CD4-positive, alpha-beta T cell treated with Interleukin-6 for 4 hours (primary cell): ENCODE measurements at regions not wholly inside any gene's neighbourhood (a gene's known extent, or its start where the extent isn't known, plus 50 kb on each side); places are given as distances from the start of the nearest gene placed in this dataset.

ENCODE experiments used
- DNase-seq: peaks from one replicate; pipeline ENCODE4 v3.0.0-alpha.2; 2020; ENCODE audit warnings: mixed read lengths

DNA sequence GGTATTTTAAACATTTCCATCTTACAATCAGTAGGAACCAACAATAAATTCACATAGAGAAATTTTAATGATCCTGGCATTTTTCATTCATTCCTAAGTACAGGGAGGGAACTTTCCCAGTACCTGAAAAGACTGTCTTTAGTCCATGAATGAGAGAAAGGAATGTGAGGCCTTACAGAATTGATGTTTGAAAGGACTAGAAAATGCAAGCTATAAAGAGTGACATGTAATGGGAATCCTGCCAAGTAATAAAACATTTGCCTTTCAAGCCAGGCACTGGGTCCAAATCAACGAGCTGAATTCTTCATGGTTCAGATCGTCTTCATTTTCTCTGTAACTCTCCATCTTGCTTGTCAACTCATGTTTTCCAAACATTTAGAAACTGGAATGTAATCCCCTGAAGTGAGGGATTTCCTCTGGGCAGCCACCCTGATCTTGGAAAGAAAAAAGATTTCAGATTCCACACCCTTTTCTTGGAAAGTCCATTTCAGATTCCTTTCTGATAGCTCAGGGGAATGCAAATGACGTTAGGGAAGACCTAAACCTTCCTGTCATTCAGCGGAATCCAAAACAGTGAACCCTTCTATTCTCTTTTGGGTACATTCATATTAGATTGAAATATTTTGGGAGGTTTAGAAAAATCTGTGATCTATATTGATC lies 315.8 kb downstream of the SH3GL2 start:
- DNase-seq = no peak

DNA sequence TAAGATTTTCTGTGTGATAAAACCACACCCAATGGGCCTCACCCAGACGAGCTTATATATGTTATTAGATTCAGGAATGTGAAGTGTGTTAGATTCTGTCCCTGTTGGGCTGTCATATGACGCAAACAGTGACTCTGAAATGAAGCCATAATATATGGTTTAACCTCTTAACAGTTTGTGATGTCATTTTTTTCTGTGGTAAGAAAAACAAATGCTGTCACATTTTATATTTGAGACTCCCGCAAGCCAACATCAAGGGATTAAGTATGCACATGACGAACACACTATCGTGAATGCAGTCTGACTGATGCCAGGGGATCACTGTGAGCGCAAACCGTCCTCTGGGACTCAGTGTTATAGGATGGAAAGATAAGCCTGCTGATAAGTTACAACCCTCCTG lies 321.7 kb downstream of the SH3GL2 start:
- DNase-seq = no peak

DNA sequence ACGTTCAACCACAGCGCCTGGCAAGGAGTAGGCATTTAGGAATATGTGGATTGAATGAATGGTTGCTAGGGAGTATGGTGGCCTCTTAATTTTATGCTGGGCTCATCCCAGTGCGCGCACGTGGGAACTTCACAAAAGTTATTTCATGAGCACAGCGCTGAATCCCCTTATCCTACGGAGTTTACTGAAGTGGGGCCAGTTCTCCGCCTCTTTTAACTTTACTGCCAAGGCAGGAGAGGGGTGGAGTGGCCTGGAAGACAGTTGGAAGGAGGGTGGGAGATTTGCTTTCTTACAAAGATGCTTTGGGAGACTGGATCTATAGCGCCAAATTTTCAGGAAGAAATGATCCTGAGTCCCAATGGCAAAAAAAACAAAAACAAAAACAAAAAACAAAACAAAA lies 326.5 kb downstream of the SH3GL2 start:
- no peak for DNase-seq

DNA sequence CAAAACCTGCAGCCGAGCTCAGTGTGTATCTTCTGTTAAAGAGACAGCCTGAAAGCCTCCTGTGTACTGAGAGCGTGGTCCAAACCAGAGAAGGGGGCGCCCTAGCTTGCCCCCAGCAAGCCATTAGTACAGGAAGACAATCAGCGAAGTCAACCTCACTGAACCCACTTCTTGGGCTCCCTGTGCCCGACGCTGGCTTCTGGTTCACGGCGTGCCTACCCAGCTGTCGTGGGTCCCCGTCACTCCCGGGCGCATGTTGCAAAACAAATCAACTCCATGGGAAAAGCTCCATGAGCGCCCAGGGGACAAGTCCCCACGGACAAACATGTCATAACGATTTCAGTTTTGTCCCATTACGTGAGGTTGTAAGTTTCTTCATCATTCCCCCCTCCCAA lies 326.9 kb downstream of the SH3GL2 start:
- DNase-seq = no peak

DNA sequence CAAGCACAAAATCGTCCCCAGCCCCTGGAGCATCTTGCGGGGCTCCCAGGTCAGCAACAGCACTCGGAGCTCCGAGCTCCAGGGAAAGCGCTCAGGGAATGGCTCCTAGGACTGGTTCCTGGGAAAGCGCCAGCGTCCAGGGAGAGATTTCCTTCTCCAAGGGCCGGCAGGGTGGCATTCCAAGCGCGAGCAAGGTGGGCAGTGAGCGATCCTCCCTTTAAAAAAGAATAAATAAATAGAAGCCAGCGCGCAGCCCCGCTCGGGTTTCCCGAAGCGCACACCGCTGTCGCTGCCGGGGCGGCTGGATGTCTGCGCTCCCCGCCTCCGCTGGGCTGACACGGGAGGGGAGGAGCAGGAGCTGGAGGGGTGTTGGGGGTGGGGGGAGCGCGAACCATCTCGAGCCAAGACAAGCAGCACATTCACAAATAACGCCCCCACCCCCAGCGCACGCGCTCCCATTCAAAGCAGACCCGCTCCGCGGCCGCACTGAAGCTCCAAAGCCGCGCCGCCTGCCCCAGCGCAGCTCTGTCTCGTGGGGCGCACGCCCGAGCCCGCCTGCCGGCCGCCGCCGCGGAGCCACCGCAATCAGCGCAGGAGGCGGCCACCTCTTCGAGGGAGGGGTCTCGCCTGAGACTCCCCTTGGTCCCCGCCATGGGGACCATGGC lies 327.4 kb downstream of the SH3GL2 start:
- DNase-seq = no peak

DNA sequence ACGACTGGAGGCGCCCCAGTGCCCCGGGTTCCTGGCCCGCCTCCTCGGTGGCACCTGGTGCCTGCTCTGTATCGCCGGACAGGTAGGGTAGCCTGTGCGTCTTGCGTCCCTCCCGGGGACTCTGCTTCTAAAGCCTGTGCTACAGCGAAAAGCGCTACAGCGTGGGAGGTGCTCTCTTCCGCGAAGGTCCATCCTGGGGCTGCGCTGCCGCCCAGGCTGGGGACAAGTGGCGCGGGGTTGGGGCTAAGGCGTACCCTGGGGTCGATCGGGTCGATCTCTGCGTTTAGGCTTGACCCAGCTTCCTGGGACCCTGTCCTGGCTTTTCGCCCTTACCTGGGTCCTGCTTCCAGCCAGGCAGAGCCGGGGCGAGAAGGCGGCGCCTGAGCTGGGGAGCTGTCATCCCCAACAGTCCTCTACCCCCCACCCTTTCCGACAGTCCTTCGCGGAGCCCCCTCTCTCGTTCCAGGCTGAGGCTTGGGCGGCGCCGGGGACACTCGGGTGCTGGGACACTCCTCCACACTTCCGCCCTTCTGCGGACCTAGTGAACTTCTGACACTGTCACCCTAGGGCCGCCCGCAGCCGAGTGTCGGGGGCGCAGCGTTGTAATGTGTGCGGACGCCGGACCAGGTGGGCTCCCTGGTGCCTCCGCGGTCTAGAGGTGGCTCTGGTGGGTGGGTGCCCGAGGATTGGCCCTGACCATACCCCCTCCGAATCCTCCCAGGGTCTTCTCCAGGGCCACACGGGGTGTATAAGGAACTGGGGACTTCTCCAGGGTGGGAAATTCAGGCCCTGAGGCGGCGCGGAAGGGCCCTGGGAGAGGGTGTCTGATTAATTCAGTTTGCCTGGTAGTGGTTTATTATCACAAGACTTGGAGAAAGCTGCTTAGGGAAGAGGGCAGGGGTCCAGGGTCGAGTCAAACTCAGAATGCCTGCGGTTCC lies 328.2 kb downstream of the SH3GL2 start:
- DNase-seq = no peak

DNA sequence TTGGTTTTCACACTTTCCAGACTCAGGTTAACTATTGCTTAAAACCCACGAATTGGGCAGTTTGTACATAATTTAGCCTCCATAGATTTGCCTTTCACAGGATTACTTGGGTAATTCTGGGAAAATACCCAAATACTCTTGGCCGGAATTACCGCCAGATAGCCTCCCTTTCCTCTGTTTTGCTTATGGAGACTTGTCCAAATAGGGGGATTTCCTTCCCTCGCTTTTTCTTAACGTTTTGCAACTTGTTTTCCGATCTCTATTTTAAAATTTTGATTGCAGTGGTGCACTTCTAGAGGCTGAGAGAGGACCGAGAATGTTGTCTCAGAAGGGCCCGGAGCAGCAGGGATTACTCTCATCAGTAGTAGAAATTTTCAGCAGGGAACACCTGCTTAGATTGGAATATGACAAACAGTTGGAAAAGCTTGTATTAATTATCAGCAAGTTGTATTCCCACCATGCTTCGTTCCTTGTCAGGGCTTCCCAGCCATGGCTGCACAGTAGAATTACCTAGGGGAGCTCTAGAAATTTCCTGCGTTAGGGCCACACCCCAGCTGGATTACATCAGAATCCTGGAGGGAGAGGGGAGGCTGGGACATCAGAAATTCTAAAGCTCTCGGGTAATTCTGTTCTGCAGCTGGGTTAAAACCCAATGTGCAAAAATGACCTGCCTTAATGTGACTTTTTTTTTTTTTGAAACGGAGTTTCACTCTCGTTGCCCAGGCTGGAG lies 329.1 kb downstream of the SH3GL2 start:
- DNase-seq = no peak

DNA sequence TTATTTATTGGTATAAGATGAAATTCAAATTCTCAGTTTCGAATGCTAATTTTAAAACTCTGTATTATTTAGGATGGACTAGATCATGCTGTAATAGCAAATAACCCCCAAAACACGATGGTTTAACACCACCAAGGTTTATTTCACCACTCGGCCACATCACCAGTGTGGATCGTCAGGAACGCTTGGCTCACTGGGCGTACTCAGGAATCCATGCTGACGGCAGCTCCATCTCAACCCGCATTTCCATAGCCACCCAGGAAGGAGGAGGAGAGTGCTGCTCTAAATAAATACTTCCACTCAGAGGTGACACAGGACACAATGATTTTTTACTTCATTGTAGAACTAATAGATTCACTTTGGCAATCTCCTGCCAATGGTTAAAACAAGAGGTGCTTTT lies 347.4 kb downstream of the SH3GL2 start:
- DNase-seq = no peak

DNA sequence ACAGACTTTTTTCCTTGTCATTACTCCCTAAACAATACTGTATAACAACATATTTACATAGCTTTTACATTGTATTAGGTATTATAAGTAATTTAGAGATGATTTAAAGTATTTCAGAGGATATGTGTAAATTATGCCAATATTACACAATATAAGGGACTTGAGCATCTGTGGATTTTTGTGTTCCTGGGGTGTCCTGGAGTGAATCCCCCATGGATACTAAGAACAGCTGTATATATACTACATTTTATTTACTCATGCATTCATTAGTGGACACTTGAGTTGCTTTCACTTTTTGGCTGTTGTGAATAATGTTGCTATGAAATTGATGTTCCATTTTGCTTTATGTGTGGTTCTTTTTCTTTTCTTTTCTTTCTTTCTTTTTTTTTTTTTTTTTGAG lies 348.8 kb downstream of the SH3GL2 start:
- DNase-seq = no peak

DNA sequence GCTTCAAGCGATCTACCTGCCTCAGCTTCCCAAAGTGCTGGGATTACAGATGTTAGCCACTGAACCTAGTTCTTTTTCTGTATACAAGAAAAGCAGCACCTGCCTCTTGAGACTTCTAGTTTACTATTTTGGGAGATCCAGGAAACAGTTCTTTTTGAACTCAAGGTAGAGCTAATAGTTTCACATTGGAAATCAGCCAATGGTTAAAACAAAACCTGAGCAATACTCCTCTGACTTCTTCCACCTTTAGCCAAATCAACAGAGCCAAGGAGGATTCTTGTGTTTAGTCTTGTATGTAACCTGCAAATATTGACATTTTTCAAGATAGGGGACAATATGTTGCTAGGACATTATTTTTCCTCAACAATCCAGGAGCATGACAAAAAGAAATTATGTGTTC lies 349.4 kb downstream of the SH3GL2 start:
- DNase-seq = no peak

DNA sequence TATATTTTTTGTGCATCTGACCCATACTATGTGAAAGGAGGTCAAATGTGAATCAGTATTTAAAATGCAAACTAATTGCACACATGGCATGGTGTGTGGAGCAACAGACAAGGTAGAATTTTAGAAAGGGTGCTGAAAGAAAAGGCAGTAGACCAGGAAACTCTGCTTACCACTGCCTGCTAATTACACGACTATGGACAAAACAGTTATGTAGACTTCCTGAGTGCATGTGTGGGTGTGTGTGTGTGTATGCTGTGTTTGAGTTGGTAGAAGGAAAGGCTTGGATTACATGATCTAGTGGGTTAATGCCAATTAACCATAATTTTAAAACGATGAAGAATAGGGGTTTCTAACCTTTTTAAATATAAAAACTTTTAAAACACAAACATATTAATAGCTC lies 349.9 kb downstream of the SH3GL2 start:
- DNase-seq = no peak

DNA sequence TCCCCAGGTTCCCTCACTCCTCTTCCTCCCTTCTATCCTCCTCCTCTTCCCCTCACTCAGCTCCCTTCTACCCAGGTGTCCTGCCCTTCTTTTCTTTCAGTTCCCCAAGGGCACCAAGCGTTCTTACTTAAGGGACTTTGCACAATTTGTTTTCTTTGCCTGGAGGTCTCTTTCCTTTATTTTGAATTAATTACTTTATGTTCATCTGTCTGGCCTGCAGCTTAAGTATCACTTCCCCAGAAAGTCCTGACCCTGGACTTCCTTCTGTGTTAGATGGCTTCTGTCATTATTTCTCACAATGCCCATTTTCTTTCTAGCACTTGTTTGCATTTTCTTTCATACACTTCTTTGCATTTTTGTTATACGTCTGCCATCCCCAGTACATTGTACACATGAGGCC lies 350.6 kb downstream of the SH3GL2 start:
- DNase-seq = no peak

DNA sequence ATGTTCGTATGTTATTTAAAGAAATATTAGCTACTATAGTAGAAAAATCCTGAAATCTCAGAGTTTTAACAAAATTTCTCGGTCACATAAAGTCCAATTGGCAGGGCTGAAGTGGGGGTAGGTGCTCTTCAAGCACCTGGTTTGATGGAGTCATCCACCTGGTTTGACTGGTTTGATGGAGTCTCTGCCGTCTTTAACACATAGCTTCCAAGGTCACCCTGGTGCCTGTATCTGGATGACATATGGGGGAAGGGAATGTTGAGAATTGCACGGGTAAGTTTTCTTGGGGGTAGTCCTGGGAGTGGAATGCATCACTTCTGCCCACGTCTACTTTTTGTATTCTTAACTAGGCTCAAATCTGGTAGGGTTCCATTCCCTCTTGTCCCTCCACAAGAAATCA lies 351.2 kb downstream of the SH3GL2 start:
- DNase-seq = no peak

DNA sequence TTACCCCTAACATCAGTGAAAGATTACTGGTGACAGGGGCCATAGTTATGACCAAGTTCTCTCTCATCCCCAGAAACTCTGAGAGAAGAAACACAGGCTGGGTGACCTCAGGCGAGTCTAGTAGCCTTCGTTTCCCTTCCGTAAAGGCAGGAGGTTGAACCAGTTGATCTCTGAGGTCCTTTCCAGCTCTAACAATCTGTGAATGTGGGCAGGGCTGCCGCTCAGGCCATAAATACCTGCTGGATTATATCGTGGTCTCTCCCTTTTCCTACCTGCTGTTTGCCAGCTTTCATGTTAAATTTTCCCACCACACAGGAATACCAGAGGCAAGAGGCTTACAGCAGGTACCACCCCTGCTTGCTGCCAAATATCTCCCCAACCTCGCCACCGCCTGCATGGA lies 357.5 kb downstream of the SH3GL2 start:
- no peak for DNase-seq

DNA sequence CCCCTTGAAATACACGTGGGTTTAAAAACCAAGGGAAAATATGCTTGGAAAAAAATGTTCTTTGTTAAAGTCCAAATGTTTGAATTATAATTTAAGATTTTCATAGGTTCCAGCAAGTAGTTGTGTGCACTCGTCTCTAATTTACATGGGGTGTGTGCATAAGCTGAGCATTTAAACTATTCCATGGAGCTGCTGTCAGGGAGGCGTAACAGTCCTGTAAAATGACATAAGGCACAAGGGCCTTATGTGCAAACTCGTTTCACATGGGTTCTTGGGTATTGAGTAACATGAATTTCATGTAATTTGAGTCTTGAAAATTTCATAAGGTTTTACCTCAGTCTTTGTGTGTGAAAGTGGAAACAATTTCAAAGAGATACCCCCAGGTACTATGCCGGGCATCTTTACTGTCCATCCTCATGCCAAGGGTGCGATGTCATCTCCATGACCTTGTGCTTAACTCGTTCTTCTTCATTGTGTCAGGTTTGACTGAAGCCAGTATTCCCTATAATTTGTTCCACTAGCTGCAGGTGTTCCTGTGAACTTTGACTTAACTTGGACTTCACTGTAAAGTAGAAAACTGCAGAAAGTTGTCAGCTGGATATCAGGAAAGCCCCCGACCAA lies 359.3 kb downstream of the SH3GL2 start:
- no peak for DNase-seq

DNA sequence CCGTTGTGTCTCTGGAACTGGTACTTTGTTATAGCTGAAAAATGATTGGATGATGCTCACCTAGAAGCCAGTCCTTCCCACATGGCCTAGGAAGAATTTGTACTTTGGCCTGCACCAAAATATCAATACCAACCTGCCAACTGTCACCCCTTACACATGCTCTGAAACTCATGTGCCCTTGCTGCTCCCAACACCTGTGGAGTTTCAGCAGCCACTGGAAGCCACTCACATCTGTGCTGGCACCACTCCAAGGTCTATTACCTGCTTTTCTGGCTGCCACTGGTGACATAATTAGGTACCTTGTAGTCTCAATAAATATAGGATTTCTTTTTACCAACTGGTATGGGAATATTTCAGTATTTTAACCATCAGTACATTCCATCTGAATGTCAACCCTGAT lies 363.6 kb downstream of the SH3GL2 start:
- no peak for DNase-seq

DNA sequence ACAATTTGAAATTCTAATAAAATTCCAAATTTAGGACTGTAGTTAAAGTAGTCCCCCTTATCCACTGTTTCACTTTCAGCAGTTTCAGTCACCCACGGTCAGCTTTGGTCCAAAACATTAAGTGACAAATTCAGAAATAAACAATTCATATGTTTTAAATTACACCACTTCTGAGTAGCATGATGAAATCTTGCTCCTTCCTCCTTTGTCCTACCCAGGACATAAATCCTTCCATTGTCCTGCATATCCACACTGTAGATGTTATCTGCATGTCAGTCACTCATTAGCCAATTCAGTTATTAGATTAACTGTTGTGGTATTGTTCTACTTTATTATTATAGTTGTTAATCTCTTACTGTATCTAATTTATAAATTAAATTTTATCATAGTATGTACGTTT lies 376.5 kb downstream of the SH3GL2 start:
- DNase-seq = no peak

DNA sequence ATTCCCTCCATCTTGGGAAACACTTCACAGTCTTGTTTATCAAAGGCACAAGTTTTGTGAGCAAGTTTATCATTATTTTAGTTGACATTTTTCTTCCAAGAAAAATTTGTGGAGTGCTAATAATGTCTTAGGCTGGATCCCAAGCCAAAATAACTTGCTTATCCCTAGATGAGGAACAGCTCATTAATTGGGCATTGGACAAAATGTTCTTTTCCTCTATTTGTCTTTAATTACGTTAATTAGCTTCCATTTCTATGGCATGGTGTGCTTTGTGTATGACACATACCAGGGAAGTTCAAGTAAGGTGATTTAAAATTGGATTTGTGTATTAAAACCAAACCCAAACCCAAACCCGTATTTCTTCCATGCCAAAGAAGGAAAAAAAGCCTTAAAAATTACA lies 379.5 kb downstream of the SH3GL2 start:
- DNase-seq = no peak

DNA sequence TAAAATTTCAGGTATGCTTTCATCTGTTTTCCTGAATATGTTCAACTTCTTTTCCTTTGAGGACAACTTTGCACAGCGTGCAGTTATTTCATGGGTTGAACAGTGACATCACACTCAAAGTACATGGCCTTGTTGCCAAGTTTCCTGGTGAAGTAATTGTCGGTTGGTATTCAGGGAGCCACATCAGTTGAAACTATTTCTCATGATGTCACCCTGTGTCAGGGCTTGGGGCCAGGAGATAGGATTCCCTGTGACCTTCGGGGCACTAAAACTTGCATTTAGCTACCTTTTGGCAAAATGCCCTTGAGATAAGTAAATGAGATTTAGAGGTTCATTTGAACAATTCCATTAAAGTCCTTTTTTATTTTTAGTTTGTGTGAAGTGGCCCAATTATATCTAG lies 383.9 kb downstream of the SH3GL2 start:
- DNase-seq = no peak

DNA sequence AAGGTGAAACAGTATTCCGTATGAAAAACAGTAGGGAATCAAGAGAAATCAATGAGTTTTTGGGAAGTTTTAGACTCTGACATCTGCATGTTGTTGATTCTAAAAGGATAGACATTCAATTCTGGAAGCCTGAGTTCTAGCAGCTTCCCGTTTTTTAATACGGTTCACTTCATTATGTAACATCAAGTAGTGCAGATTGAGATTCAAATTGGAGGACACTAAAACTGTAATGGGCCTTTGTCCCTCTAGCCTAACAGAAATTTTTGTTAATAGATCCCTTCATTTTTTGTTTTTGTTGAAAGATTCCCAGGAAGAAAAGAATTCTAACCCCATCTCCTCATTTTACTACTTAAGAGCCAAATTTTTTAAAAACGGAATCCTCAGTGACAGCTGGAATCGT lies 384.6 kb downstream of the SH3GL2 start:
- DNase-seq = no peak

DNA sequence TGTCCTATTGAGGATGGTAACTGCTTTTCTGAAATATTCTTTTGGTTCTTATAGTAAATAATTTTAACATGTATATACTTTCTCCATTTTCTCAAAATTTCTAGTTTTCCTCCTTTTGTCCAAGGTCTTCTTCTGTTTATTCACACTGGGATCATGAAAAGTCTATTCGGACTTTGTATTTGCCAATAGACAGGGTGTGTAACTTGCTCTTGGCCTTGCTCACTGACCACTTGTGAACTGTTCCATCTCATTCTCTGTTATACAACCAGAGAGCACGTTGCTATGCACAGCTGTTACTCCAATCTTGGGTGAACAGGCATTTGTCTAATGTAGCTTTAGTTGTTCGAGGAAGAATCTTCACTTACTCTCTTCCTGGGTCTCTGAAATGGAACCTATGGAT lies 388.9 kb downstream of the SH3GL2 start:
- no peak for DNase-seq

DNA sequence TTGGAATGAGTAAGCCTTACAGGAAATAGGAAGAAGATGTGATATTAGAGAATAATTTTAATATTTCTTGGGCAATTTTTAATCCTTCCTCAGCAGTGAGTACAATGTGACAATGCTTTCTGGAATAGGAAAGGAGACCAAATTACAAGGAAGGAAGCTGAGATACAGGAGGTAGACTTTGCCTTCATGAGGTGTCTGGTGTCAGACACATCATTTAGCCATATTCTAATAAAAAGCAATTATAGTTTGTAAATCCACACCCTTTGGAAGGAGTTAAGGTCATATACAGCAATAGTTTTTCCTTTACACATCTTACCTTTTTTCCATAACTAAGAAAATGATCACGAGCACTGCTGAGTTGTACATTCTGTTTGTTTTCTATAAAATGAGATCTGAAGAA lies 390.4 kb downstream of the SH3GL2 start:
- DNase-seq = no peak

DNA sequence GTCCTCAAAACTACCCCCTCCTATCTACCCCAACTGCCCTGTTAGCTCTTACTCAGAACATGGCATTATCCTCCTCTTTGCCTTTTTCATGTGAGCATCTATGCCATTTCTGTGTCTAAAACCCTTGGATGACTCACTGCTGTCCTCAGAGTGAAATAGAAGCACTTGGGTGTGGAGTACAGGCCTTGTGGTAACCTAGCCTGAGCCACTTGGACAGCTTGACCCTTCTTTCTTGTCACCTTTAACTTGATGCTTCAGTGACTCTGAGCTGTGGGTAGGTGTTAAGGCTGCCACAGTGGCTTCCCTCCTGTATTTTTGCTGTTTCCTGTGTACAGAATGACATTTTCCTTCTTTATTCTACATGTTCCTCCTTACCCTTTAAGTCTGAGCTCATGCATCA lies 391.4 kb downstream of the SH3GL2 start:
- DNase-seq = no peak
